Fibroblast of mammary gland (primary cell): ENCODE measurements at regions not wholly inside any gene's neighbourhood (a gene's known extent, or its start where the extent isn't known, plus 50 kb on each side); places are given as distances from the start of the nearest gene placed in this dataset.
"Not testable (repeated sequence)": the region's sequence is repeated elsewhere in the genome, so short reads cannot be mapped to it uniquely, and the experiment has no call there.

ENCODE experiments used
- DNase-seq: peaks from one replicate; pipeline ENCODE4 v3.0.0-alpha.2; 2010; ENCODE audit warnings: low read depth
- H3K4me3 ChIP-seq: 2 replicates; pipeline ENCODE4 v1.5.1; 2011; ENCODE audit warnings: low read depth, mild to moderate bottlenecking, low read length, moderate library complexity; ENCODE audit not compliant: control insufficient read depth
- TF ChIP-seq, protein P1 (sequence below): conservative IDR thresholded peaks from 2 replicates; pipeline ENCODE4 v1.5.1; 2011; ENCODE audit warnings: low read depth, low read length, inconsistent platforms; ENCODE audit not compliant: control insufficient read depth, insufficient read depth

GRCh38 chr2:138306626-138307025, 194.9 kb upstream of the SPOPL start:
- no peak for DNase-seq
- TF ChIP-seq, protein P1, sequence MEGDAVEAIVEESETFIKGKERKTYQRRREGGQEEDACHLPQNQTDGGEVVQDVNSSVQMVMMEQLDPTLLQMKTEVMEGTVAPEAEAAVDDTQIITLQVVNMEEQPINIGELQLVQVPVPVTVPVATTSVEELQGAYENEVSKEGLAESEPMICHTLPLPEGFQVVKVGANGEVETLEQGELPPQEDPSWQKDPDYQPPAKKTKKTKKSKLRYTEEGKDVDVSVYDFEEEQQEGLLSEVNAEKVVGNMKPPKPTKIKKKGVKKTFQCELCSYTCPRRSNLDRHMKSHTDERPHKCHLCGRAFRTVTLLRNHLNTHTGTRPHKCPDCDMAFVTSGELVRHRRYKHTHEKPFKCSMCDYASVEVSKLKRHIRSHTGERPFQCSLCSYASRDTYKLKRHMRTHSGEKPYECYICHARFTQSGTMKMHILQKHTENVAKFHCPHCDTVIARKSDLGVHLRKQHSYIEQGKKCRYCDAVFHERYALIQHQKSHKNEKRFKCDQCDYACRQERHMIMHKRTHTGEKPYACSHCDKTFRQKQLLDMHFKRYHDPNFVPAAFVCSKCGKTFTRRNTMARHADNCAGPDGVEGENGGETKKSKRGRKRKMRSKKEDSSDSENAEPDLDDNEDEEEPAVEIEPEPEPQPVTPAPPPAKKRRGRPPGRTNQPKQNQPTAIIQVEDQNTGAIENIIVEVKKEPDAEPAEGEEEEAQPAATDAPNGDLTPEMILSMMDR: no peak
- H3K4me3 ChIP-seq: no peak overlapping the region

DNA sequence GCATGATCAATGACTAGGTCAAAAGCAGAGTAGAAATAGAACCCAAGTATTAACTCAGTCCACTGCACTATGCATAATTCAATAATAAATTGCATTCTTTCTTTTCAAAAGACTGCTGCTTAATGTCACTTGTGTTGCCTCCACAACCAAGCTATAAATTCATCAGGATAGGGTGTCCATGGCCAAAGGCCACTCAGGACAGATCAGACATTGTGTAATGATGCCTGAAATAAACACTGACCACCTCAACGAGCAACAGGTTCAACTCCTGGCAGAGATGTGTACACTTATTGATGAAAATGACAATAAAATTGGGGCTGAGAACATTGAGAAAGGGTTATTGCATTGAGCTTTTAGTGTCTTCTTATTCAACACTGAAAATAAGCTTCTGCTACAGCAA, 194.5 kb upstream of the SPOPL start:
- DNase-seq: no peak
- TF ChIP-seq, protein P1: no peak

GRCh38 chr2:138309760-138310159, 191.8 kb upstream of the SPOPL start:
- no peak for DNase-seq
- TF ChIP-seq, protein P1: no peak
- no peak overlapping the region for H3K4me3 ChIP-seq

More for the DNA sequence above, 194.5 kb upstream of the SPOPL start:
- no peak overlapping the region for H3K4me3 ChIP-seq

DNA sequence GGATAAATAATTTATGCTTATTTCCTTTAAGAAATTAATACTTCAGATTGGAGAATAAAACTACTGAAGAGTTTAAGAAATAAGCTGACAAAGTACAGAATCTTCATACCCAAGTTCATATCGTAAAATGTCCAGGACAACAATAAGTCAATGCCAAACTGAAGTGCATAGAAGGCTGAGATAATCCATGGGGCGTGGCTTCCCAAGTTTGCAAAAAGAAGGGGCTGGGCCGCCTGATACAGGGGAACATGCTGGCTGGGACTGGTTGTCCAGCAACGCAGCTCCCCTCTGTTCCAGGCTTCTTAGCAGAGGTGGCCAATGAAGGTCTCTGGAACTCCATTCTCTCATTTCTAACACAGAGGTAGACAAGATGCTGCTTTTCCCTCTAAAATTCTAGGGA, 189.5 kb upstream of the SPOPL start:
- no peak overlapping the region for H3K4me3 ChIP-seq
- DNase-seq: no peak
- TF ChIP-seq, protein P1: no peak

DNA sequence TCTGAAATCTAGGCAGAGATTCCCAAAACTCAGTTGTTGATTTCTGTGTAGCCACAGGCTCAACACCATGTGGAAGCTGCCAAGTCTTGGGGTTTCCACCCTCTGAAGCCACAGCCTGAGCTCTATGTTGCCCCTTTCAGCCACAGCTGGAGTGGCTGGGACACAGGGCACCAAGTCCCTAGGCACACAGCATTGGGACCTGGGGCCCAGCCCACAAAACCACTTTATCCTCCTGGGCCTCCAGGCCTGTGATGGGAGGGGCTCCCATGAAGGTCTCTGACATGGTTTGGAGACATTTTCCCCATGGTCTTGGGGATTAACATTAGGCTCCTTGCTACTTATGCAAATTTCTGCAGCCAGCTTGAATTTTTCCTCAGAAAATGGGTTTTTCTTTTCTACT, 186.0 kb upstream of the SPOPL start:
- not testable (repeated sequence) for DNase-seq

DNA sequence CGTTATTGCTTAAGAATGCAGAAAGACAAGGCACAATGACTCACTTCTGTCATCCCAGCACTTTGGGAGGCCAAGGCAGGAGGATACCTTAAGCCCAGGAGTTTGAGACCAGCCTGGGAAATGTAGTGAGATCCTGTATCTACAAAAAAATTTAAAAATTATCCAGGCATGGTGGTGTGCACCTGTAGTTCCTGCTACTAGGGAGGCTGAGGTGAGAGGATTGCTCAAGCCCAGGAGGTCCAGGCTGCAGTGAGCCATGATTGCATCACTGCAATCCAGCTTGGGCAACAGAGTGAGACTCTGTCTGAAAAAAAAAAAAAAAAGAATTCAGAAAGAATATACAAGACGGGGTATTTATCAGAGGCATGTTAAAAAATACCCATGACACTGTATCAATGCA, 182.0 kb upstream of the SPOPL start:
- no peak for DNase-seq
- no peak overlapping the region for H3K4me3 ChIP-seq
- TF ChIP-seq, protein P1: no peak

More for the DNA sequence above, 186.0 kb upstream of the SPOPL start:
- not testable (repeated sequence) for H3K4me3 ChIP-seq

- DNase-seq: no peak
- H3K4me3 ChIP-seq: no peak overlapping the region
- TF ChIP-seq, protein P1: no peak
Measured at GRCh38 chr2:138321458-138321857, 180.1 kb upstream of the SPOPL start.
